ENCODE measurements at regions not wholly inside any gene's neighbourhood (a gene's known extent, or its start where the extent isn't known, plus 50 kb on each side); places are given as distances from the start of the nearest gene placed in this dataset.

DNA sequence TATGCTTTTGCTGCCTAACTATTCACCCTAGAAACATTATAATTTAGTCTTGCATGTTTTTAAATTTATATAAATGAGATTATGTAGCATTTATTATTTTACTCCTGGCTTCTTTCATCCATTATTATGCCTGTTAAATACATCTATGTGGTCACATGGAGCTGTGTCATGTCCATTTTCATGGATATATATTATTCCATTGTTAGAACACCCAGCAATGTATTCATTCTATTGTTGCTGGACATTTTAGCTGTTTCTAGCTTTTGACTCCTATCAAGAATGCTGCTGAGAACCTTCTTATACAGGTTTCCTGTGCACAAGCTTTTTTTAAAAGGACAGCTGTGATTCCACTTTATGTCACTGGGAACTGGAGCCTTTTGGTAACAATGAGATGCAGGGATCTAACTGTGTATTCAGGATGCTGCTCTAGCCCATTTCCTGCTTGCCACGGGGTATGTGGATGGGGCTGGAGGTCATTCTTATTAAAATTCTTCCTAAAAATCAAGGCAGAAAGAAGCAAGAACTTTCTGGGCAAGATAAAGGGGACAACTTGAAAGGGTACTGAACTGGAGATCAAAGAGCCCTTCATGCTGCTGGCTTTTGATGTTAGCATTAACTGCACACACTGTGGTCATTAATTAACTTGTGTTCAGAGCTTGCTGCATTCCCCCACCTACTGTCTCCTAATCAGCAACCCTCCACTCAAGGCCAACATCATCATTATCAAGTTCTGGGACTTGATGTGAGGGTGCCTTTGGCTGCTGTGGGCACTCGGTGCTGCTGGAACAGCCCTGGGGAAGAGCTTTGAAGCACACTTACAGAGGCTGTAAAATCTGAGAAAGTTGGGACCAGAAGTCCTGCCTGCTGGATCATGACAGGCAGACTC, 96.6 kb upstream of the AKIRIN2 start (continued):
- TF ChIP-seq, protein P1, sequence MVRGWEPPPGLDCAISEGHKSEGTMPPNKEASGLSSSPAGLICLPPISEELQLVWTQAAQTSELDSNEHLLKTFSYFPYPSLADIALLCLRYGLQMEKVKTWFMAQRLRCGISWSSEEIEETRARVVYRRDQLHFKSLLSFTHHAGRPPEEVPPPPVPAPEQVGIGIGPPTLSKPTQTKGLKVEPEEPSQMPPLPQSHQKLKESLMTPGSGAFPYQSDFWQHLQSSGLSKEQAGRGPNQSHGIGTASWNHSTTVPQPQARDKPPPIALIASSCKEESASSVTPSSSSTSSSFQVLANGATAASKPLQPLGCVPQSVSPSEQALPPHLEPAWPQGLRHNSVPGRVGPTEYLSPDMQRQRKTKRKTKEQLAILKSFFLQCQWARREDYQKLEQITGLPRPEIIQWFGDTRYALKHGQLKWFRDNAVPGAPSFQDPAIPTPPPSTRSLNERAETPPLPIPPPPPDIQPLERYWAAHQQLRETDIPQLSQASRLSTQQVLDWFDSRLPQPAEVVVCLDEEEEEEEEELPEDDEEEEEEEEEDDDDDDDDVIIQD (CRISPR knock-in tag; IDR thresholded peaks at IDR 0.05; ENCODE audit: low read depth): peak; percentile 78
- TF ChIP-seq DPF2 (CRISPR knock-in tag; IDR thresholded peaks at IDR 0.05; ENCODE audit: borderline replicate concordance, low read depth) (peak; percentile 86; the same call in 1 of the 2 replicates), ZBTB3 (CRISPR knock-in tag; IDR thresholded peaks at IDR 0.05; ENCODE audit: borderline replicate concordance, low read depth) (peak; percentile 67; the same call in 1 of the 2 replicates), SATB2 (CRISPR knock-in tag; IDR thresholded peaks at IDR 0.05) (peak; percentile 87; the same call in 1 of the 2 replicates), HDAC2 (CRISPR knock-in tag; IDR thresholded peaks at IDR 0.05) (peak; percentile 98), RFXAP (CRISPR knock-in tag; IDR thresholded peaks at IDR 0.05; ENCODE audit: borderline replicate concordance) (peak; percentile 68; the same call in 1 of the 2 replicates), PITX1 (CRISPR knock-in tag; IDR thresholded peaks at IDR 0.05) (peak; percentile 98), ZNF33A (CRISPR knock-in tag; IDR thresholded peaks at IDR 0.05; ENCODE audit: borderline replicate concordance) (no peak), ZNF136 (CRISPR knock-in tag; IDR thresholded peaks at IDR 0.05; ENCODE audit: low read depth) (peak; percentile 77; the same call in 1 of the 2 replicates), NFKBIZ (CRISPR knock-in tag; IDR thresholded peaks at IDR 0.05) (peak; percentile 73; the same call in 1 of the 2 replicates)
- TF ChIP-seq, protein P2, sequence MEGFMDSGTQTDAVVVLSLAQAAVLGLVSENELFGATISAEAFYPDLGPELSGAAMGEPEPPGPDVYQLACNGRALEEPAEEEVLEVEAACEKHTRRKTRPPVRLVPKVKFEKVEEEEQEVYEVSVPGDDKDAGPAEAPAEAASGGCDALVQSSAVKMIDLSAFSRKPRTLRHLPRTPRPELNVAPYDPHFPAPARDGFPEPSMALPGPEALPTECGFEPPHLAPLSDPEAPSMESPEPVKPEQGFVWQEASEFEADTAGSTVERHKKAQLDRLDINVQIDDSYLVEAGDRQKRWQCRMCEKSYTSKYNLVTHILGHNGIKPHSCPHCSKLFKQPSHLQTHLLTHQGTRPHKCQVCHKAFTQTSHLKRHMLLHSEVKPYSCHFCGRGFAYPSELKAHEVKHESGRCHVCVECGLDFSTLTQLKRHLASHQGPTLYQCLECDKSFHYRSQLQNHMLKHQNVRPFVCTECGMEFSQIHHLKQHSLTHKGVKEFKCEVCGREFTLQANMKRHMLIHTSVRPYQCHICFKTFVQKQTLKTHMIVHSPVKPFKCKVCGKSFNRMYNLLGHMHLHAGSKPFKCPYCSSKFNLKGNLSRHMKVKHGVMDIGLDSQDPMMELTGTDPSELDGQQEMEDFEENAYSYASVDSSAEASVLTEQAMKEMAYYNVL (CRISPR knock-in tag; IDR thresholded peaks at IDR 0.05; ENCODE audit: borderline replicate concordance): peak; percentile 96
- TF ChIP-seq, protein P3, sequence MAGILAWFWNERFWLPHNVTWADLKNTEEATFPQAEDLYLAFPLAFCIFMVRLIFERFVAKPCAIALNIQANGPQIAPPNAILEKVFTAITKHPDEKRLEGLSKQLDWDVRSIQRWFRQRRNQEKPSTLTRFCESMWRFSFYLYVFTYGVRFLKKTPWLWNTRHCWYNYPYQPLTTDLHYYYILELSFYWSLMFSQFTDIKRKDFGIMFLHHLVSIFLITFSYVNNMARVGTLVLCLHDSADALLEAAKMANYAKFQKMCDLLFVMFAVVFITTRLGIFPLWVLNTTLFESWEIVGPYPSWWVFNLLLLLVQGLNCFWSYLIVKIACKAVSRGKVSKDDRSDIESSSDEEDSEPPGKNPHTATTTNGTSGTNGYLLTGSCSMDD (CRISPR knock-in tag; IDR thresholded peaks at IDR 0.05): no peak
- TF ChIP-seq, protein P4, sequence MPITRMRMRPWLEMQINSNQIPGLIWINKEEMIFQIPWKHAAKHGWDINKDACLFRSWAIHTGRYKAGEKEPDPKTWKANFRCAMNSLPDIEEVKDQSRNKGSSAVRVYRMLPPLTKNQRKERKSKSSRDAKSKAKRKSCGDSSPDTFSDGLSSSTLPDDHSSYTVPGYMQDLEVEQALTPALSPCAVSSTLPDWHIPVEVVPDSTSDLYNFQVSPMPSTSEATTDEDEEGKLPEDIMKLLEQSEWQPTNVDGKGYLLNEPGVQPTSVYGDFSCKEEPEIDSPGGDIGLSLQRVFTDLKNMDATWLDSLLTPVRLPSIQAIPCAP (CRISPR knock-in tag; IDR thresholded peaks at IDR 0.05; ENCODE audit: low read depth): no peak
- TF ChIP-seq, protein P5, sequence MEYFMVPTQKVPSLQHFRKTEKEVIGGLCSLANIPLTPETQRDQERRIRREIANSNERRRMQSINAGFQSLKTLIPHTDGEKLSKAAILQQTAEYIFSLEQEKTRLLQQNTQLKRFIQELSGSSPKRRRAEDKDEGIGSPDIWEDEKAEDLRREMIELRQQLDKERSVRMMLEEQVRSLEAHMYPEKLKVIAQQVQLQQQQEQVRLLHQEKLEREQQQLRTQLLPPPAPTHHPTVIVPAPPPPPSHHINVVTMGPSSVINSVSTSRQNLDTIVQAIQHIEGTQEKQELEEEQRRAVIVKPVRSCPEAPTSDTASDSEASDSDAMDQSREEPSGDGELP (IDR thresholded peaks at IDR 0.05; ENCODE audit: borderline replicate concordance, low read depth): peak; percentile 53; the same call in 1 of the 2 replicates
- TF ChIP-seq, protein P6, sequence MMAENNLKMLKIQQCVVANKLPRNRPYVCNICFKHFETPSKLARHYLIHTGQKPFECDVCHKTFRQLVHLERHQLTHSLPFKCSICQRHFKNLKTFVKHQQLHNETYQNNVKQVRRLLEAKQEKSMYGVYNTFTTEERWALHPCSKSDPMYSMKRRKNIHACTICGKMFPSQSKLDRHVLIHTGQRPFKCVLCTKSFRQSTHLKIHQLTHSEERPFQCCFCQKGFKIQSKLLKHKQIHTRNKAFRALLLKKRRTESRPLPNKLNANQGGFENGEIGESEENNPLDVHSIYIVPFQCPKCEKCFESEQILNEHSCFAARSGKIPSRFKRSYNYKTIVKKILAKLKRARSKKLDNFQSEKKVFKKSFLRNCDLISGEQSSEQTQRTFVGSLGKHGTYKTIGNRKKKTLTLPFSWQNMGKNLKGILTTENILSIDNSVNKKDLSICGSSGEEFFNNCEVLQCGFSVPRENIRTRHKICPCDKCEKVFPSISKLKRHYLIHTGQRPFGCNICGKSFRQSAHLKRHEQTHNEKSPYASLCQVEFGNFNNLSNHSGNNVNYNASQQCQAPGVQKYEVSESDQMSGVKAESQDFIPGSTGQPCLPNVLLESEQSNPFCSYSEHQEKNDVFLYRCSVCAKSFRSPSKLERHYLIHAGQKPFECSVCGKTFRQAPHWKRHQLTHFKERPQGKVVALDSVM (CRISPR knock-in tag; IDR thresholded peaks at IDR 0.05): 0 out of 2 replicates have a peak, but pooled peaks have one; percentile 40
